ENCODE measurements at regions not wholly inside any gene's neighbourhood (a gene's known extent, or its start where the extent isn't known, plus 50 kb on each side); places are given as distances from the start of the nearest gene placed in this dataset.

DNA sequence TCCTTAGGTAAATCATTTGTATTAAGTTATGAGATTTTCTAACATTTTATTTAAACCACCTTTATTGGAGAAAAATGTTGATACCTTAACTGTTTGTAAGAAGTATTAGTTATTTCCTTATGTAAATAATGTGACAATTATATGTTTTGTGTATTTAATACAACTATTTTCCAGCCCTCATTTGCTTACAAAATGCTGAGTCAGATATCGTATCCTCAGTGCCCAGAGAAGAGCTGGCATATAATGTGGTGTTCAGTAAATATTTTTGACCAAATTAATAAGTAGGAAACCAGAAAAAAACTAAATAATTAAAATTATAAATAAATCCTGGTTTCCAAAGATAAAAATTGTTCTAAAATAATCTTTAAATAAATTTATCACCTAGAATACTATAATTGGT lies 140.2 kb upstream of the PCDH17 start:
- TF ChIP-seq, protein P1, sequence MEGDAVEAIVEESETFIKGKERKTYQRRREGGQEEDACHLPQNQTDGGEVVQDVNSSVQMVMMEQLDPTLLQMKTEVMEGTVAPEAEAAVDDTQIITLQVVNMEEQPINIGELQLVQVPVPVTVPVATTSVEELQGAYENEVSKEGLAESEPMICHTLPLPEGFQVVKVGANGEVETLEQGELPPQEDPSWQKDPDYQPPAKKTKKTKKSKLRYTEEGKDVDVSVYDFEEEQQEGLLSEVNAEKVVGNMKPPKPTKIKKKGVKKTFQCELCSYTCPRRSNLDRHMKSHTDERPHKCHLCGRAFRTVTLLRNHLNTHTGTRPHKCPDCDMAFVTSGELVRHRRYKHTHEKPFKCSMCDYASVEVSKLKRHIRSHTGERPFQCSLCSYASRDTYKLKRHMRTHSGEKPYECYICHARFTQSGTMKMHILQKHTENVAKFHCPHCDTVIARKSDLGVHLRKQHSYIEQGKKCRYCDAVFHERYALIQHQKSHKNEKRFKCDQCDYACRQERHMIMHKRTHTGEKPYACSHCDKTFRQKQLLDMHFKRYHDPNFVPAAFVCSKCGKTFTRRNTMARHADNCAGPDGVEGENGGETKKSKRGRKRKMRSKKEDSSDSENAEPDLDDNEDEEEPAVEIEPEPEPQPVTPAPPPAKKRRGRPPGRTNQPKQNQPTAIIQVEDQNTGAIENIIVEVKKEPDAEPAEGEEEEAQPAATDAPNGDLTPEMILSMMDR (conservative IDR thresholded peaks at IDR 0.05), result no peak
- no peak for TF ChIP-seq ZFX (IDR thresholded peaks at IDR 0.05)
